Body of pancreas (tissue), 4 donors: ENCODE measurements at regions not wholly inside any gene's neighbourhood (a gene's known extent, or its start where the extent isn't known, plus 50 kb on each side); places are given as distances from the start of the nearest gene placed in this dataset.
"Not testable (repeated sequence)": the region's sequence is repeated elsewhere in the genome, so short reads cannot be mapped to it uniquely, and the experiment has no call there.

Experiments used
- POLR2A ChIP-seq, 3 donors: fragments of 450-650 bp; IDR thresholded peaks; one replicate each; pipeline ENCODE4 v1.6.1; 2016; ENCODE audit warnings: antibody characterized with exemption in 3 of 3, mild to moderate bottlenecking in 2 of 3
- TF ChIP-seq, protein P1 (sequence below), 7 experiments: fragments of 450-650 bp in 4 of 7; fragments of 200-600 bp in 3 of 7; sonication (generic) in 3 of 7; IDR thresholded peaks; one replicate each; pipeline ENCODE4 v1.5.1; 2016 to 2019; ENCODE audit warnings: antibody characterized with exemption in 7 of 7

GRCh38 chr7:32779895-32780294 is 111.7 kb downstream of the KBTBD2 start:
- TF ChIP-seq, protein P1, sequence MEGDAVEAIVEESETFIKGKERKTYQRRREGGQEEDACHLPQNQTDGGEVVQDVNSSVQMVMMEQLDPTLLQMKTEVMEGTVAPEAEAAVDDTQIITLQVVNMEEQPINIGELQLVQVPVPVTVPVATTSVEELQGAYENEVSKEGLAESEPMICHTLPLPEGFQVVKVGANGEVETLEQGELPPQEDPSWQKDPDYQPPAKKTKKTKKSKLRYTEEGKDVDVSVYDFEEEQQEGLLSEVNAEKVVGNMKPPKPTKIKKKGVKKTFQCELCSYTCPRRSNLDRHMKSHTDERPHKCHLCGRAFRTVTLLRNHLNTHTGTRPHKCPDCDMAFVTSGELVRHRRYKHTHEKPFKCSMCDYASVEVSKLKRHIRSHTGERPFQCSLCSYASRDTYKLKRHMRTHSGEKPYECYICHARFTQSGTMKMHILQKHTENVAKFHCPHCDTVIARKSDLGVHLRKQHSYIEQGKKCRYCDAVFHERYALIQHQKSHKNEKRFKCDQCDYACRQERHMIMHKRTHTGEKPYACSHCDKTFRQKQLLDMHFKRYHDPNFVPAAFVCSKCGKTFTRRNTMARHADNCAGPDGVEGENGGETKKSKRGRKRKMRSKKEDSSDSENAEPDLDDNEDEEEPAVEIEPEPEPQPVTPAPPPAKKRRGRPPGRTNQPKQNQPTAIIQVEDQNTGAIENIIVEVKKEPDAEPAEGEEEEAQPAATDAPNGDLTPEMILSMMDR (IDR thresholded peaks at IDR 0.05) = not testable (repeated sequence)
- not testable (repeated sequence) for TF ChIP-seq POLR2A (IDR thresholded peaks at IDR 0.05)
